ENCODE measurements at regions not wholly inside any gene's neighbourhood (a gene's known extent, or its start where the extent isn't known, plus 50 kb on each side); places are given as distances from the start of the nearest gene placed in this dataset.

GRCh38 chr14:101476916-101477553 is 84.3 kb upstream of the DIO3 start:
- TF ChIP-seq CTCF (IDR thresholded peaks at IDR 0.05; ENCODE audit: insufficient read depth, low read depth, low read length) (no peak), EZH2 (IDR thresholded peaks at IDR 0.05; ENCODE audit: insufficient read depth, low read length) (no peak)

All from astrocyte (in vitro differentiated cells and primary cell).